ENCODE measurements at regions not wholly inside any gene's neighbourhood (a gene's known extent, or its start where the extent isn't known, plus 50 kb on each side); places are given as distances from the start of the nearest gene placed in this dataset.

- intact Hi-C loops (cut with DNase I) = no loop called here
- no peaks in the 10 kb centered on the region for H3K36me3 ChIP-seq
- H3K27me3 ChIP-seq = no peaks in the 10 kb centered on the region
- H3K9ac ChIP-seq (ENCODE audit: low read depth in 2 of 2, low read length in 2 of 2) = no peak overlapping the region
- H3K4me1 ChIP-seq = no peaks in the 10 kb centered on the region
- H3K27ac ChIP-seq = no peak overlapping the region
- no peak for DNase-seq
- H3K9me3 ChIP-seq = no peaks in the 10 kb centered on the region
- TF ChIP-seq, protein P1, sequence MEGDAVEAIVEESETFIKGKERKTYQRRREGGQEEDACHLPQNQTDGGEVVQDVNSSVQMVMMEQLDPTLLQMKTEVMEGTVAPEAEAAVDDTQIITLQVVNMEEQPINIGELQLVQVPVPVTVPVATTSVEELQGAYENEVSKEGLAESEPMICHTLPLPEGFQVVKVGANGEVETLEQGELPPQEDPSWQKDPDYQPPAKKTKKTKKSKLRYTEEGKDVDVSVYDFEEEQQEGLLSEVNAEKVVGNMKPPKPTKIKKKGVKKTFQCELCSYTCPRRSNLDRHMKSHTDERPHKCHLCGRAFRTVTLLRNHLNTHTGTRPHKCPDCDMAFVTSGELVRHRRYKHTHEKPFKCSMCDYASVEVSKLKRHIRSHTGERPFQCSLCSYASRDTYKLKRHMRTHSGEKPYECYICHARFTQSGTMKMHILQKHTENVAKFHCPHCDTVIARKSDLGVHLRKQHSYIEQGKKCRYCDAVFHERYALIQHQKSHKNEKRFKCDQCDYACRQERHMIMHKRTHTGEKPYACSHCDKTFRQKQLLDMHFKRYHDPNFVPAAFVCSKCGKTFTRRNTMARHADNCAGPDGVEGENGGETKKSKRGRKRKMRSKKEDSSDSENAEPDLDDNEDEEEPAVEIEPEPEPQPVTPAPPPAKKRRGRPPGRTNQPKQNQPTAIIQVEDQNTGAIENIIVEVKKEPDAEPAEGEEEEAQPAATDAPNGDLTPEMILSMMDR (IDR thresholded peaks at IDR 0.05) = no peak
- no peak overlapping the region for H3K4me3 ChIP-seq
Observed at GRCh38 chr10:44016589-44017482, 368.1 kb downstream of the CXCL12 start.

- H3K4me1 ChIP-seq = no peaks in the 10 kb centered on the region
- no peak overlapping the region for H3K9ac ChIP-seq (ENCODE audit: low read depth in 2 of 2, low read length in 2 of 2)
- H3K4me3 ChIP-seq = no peak overlapping the region
- TF ChIP-seq, protein P1 (IDR thresholded peaks at IDR 0.05) = no peak
- H3K27ac ChIP-seq = no peak overlapping the region
- DNase-seq = no peak
- intact Hi-C loops (cut with DNase I) = no loop called here
- H3K9me3 ChIP-seq = no peaks in the 10 kb centered on the region
- no peaks in the 10 kb centered on the region for H3K36me3 ChIP-seq
- H3K27me3 ChIP-seq = no peaks in the 10 kb centered on the region
Observed at GRCh38 chr10:44015702-44016500, 367.2 kb upstream of the ZNF32 start.

DNA sequence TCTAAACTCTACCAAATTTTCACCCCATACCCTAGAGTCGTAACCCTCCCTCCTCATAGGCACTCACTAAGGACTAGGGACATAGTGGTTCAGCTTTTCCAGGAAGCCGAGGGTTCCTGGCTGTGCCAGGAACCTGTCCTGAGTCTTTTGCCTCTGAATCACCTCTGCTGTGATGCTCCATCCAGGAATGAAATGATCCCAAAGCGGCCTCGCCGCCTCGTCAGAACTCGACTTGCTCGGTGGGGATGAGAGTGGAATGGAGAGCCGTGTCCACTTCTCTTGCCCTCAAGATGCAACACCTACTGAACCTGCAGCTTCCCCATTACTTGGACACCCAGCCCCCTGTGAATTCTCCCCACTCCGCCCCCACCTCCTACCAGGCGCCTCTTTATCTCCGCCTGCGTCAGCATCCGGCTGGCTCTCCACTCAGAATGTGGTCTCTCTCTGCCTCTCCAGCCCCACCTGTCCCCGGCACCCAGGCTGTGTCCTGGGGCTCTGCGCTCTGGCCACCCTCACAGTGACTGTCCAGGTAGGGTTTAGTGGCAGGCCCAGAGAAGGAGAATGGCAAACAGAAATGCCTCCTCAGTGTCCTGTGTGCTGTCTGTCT is 366.1 kb upstream of the ZNF32 start:
- no peak overlapping the region for H3K4me3 ChIP-seq
- H3K9ac ChIP-seq (ENCODE audit: low read depth in 2 of 2, low read length in 2 of 2) = no peak overlapping the region
- TF ChIP-seq, protein P1 (IDR thresholded peaks at IDR 0.05) = no peak
- DNase-seq = no peak
- no peak overlapping the region for H3K27ac ChIP-seq
- H3K9me3 ChIP-seq = no peaks in the 10 kb centered on the region
- H3K27me3 ChIP-seq = no peaks in the 10 kb centered on the region
- intact Hi-C loops (cut with DNase I) = no loop called here
- H3K4me1 ChIP-seq = no peaks in the 10 kb centered on the region
- no peaks in the 10 kb centered on the region for H3K36me3 ChIP-seq

DNA sequence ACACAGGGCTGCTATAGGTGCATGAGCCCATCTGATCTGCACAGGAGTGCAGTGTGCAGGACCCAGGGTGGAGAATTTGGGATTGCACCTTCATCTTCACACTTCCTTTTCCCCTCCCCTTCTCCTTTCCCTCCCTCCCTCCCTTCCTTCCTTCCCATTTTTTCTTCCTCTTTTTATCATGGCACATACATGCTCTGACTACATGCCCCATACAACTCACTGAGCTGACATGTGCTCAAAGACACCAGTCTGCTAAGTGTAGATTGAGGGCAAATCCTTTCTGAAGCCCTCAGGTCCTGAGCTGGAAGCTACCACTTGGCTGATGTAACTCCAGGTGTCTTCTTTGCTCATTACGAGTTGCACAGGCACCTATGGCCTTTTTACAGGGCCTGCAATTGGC is 365.3 kb upstream of the ZNF32 start:
- TF ChIP-seq, protein P1 (IDR thresholded peaks at IDR 0.05) = no peak
- no peak for DNase-seq
- intact Hi-C loops (cut with DNase I) = no loop called here
- Histone ChIP-seq H3K4me1 (no peaks in the 10 kb centered on the region), H3K9ac (ENCODE audit: low read depth in 2 of 2, low read length in 2 of 2) (no peak overlapping the region), H3K27ac (no peak overlapping the region), H3K4me3 (no peak overlapping the region), H3K36me3 (no peaks in the 10 kb centered on the region), H3K27me3 (no peaks in the 10 kb centered on the region), H3K9me3 (no peaks in the 10 kb centered on the region)

GRCh38 chr10:44012921-44013320 is 364.2 kb upstream of the ZNF32 start:
- Histone ChIP-seq H3K27ac (no peak overlapping the region), H3K9ac (ENCODE audit: low read depth in 2 of 2, low read length in 2 of 2) (no peak overlapping the region), H3K4me1 (no peaks in the 10 kb centered on the region), H3K9me3 (no peaks in the 10 kb centered on the region), H3K4me3 (no peak overlapping the region), H3K36me3 (no peaks in the 10 kb centered on the region), H3K27me3 (no peaks in the 10 kb centered on the region)
- TF ChIP-seq, protein P1 (IDR thresholded peaks at IDR 0.05) = no peak
- no peak for DNase-seq
- intact Hi-C loops (cut with DNase I) = no loop called here
